GM21423 (cell line): ENCODE measurements at regions not wholly inside any gene's neighbourhood (a gene's known extent, or its start where the extent isn't known, plus 50 kb on each side); places are given as distances from the start of the nearest gene placed in this dataset.

Experiments used
- ATAC-seq: cut with Tn5 transposase; IDR thresholded peaks from one replicate; pipeline ENCODE4 v1.9.1; 2021; ENCODE audit warnings: mild to moderate bottlenecking, moderate library complexity; ENCODE audit not compliant: unreplicated experiment

DNA sequence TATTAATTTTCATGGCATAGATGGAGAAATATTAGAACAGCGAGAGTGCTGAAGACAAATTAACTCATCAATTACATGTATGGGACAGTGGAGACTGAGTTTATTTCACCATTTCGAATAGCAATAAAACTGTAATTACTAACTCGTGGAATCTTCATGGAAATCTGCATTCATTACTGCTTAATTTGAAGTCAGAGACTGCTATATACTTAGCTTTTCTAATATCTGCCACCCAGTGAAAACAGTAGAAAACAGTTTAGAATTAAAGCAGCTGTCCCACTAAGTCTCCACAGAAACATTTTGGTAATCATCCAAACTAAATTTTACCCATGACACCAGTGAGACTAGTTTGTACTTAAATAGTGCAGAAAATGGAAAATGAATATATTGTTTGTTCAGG is 56.8 kb downstream of the IZUMO3 start:
- no peak for ATAC-seq

DNA sequence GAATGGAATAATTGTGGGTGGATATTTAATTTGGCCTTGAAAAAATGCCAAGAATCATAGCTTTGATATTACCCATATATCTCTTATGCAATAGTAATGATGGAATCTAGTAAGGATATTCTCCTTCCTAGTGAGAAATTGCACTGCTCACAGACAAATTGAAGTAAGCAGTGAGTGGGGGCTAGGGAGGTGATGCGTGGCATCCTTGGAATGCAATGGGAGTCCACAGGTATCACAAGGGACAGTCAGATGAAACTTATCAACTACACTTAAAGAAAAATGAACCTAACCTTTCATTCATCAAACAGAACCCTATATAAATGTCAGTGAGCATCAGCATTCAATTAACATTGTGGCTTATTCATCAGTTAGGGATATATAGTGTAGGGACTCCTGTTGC is 57.8 kb downstream of the IZUMO3 start:
- ATAC-seq = no peak

DNA sequence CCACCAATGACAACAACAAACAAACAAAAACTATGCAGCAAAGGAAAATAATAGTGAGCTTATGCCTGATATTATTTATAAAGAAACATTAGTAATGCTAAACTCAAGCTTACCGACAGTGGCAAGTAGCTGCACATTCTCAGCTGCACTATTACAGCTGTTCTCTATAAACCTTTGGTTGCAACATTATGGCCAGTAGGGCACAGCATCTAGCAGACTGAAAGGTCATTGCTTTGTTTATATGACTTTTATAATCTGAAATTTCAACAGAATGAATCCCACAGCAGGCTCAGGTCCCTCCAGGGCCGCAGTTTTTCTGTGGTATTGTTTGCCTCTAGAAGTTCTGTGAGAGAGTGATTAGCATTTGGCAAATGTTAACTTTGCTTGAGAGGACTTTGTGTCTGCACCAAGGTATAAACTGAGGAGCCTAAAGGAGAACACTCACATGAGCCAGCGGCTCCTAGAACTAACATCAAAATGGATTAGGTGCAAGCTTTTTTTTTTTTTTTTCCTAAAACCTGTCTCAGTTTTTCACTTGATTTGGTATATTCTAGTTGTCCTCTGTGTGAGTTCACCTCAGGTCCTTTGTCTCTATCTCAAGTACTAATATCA is 58.3 kb downstream of the IZUMO3 start:
- ATAC-seq = no peak

DNA sequence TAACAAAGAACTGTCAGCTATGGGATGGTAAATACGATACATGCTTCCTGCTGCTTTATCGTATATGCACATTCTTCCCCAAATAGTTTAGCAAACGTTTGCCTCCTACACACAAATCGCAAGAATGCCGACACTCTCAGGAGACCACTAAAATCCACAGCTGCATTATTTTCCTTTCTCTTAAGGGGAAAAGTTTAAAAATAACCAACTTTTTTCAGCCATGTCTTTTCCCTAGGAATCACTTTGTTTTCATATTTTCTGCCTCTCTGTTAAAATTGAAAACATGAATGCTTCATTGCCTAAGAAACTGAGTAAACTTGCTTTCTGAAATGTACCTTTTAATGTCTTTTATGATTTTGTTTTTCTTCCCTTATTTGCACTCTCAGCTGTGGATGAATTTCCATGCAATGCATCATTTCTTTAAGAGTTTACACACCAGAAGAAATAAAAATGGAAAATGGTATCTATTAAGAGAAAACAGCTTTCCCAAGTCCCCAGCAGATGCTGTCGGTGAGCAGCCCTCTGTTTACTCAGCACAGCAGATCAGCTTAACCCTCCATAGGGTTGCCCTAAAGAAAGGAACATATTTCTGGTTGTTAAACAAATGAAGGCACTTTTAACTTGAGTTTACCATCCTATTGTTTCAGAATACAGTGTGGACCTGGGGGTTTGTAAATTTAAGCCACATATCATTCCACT is 66.2 kb downstream of the IZUMO3 start:
- ATAC-seq = no peak

DNA sequence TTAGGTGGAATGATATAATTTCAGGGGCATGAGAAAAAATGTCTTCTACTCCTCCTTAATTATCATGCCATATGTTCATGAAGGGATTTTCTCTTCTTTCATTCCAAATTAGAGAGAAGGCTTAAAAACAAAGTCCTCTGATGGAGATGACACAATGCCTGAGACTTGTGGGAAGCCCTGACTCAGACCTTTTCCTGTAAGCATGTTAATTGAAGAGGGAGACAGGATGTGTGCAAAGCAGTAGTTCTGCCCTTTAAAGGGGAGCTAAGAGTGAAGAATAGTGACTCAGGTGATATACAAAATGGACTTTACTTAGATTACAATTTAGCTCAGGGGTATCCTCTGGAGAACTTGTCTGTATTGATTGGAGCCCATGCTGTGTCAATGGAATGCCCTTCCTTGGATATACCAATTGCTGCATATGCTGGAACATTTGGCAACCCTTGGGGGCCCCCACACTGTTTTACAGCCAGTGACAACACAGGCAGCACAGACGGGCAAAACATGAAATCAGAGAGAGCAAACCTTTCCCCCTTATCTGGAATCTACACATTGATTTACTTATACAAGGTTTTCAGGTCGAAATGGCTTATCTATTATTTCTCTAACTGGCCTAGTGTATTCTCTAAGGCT is 81.3 kb downstream of the IZUMO3 start:
- no peak for ATAC-seq

DNA sequence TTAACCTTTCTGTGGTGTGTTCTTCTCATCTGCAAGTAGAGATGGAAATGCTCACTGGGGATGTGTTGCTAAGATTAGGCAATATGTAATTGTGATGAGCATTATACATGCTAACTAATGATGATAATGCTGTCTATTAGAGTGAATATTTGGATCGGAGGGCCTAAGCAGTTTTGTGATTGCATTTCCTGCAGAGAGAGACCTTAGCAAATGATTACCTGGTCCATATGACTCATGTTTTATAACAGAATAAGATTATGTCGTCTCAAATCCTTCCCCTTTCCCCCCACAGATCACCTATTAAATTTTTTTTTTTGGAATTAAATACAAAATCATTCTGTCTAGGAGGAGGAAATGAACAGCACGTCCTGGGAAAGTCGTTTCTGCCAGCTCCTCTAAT is 82.7 kb downstream of the IZUMO3 start:
- no peak for ATAC-seq

DNA sequence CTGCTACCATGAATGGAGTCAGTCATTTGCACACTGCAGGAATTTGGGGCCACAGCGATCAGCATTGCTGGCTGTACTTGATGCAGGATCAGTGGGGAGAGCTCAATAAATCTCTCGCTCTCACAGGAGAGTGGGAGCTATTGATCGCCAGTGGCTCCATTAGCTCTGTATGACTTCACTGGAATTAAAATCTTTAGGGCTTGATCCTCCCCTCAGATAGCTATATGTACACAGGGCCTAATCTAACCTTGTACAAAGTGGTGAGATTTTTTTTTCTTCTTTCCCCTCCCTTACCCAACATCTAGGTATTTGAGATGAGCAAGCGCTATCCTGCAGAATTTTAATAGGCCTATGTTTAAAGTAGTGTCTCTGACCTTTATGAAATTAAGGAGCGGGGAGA is 84.9 kb downstream of the IZUMO3 start:
- ATAC-seq = no peak

DNA sequence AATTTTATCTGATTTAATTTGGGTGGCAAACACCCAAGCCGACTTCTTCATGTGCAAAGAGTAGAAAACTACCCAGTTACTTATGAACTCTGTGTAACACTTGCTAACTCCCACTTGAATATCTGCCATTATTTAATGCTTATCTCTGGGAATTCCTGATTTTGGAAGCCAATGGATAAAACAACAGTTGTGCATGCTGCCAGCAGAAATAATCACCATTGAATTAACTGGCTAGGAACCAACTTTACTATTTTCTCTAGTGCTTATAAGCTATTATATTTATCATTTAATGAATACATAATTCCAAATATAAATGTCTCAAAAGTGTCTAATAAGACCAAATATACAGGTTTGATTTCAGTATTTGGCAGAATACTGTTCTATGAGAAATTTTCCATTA is 85.7 kb downstream of the IZUMO3 start:
- ATAC-seq = no peak

DNA sequence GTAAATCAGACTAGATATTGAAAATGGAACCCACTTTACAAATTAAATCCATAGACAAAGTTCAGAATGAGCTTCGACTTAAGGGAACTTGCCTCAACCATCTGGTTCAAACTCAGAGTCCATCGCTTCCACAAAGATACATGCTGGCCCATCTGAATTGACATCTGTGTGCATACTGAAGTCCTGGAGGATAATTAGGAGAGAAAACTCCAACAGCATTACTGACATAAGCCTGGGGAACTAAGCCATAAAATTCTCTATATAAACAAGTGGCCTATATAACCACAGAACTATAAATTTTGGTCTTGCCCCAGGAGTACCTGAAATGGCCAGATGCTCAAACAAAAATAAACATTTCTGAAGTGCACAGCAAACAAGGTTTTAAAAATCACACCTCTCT is 94.4 kb downstream of the IZUMO3 start:
- ATAC-seq = no peak

DNA sequence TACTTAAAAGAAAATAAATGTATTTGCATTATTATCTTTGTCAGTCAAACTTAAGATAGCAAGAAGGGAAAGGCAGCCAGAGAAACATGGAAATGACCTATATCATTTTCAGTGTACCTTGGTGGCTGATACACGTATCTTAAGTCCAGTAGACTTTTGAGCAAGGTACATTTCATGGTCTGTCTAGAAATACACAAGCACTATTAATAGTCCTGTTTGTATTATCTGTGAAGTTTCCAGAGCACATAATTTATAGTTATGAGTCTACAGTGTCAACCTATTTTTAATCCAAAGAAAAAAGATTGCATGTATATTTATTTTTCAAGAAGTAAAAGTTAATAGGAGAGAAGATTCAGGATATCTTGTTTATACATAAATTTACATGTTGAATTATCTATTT is 95.7 kb downstream of the IZUMO3 start:
- ATAC-seq = no peak

DNA sequence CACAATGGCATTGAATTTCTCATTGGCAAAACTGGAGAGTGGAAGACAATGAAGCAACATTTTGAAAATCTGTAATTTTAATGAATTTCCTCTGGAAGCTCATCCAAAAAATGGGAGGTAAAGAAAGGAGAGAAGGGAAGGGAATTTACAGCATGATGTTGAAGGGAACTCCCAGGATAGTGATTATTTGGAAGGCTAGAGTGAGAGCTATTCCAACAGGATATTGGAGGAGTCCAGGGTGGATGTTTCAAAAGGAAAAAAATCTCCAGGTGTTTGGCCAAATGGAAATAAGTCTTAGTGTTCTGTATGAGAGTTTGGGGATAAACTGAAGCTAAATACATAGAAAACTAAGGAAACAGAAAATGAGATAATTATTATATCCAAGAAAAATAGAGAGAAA is 106.2 kb downstream of the IZUMO3 start:
- ATAC-seq = no peak

DNA sequence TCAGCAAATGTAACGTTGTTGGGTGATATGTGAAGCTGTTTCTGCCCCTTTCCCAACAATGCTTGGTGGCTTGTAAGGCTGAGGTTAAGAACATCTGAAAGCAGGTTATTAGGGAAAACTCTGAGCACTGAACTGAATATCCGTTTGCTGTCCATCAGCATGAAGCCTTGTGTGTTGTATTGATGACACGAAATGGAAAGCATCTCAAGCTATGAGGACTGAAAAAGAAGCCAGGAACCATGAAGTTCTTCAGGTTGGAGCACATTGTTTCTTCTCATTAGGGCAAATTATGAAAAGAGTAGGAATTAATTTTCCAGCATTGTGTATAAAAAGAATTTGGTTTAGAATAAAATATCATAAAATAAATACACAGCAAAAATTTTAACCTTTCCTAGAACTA is 106.8 kb downstream of the IZUMO3 start:
- ATAC-seq = no peak

DNA sequence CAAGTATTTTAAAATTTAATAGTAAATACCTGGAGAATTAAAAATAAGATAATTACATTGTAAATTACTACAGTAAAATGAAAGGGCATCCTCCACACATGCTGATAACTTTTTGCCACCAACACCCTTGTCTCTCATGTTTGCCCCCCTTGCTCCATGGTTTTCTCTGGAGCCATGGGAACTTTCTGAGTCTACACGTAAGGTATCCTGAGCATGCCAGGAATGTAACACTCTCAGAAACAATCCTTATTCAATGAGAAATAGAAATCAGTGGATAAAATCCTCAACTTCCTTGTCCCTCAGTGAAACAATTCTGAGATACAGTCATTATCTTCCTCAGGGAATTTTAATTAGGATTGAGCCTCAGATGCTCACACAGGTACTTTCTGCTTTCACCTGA is 108.9 kb downstream of the IZUMO3 start:
- ATAC-seq = no peak

DNA sequence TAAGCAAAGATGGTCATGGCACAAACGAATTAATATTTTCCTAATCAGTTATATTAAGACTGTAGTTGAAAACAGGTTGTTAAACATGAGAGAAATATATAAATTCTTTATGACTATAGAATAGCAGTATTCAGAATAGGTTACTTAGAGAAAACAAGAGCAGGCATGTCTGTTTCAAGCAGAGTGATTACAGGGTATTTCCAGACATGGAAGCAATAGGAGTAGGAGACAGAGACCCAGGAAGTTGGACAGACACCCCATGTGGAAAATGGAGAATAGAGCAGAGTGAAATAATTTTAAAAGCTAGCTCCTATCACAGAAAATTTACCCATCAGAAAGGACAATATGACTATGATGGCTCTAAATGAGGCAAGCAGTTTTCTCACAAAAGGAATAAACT is 111.5 kb downstream of the IZUMO3 start:
- ATAC-seq = no peak

DNA sequence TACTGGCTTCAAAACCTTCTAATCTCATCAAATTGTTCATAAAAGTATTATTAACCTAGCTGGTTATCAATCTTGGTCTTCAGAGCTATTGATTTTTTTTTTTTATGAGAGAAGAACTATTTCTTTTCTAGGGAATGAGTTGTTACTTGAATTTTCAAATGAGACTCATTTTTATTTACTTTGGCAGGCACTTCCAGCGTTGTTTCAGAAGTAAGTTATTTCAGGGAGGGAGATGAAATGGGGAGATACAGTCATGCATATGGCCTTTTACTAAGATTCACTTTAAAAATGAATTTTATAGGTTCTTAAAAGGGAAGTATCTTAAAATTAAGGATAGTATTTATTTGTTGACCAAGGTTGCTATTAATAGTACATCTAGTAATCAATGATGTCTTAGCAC is 129.6 kb downstream of the IZUMO3 start:
- no peak for ATAC-seq

DNA sequence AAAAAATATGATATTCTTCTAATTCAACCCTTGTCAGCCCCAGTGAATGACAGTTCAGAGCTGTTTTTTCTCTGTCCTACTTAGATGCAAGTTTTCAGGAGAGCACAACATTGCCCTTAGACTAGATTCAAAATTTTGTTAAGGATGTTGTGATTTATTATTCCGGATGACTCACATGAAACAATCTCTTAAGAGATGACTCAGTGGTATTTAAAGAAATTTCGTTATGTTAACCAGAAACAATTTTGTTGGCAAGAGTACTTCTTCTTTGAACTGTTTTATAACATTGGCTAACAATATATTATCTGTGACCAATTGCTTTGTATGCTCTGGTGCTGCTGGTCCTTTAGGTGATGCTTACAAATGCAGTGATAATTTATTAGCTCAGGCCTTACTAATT is 132.0 kb downstream of the IZUMO3 start:
- no peak for ATAC-seq

DNA sequence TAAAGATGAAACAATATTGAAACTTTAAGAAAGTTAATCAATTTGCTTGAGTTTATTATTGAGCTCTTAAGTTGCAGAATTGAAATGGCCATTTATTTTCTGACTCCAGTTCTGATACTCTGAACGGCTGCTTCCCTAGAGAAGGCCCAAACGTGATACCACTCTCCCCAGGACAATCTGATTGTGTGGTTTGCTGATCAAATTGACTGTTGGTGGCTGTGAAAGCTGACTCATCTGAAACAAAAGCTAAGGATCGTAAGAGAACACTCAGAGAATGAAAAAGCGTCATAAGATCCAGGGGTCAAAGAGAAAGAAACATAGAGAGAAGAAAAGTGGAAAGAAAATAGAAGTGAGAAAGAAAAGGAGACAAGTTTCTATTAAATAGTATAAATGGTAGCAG is 147.2 kb downstream of the IZUMO3 start:
- ATAC-seq = no peak

DNA sequence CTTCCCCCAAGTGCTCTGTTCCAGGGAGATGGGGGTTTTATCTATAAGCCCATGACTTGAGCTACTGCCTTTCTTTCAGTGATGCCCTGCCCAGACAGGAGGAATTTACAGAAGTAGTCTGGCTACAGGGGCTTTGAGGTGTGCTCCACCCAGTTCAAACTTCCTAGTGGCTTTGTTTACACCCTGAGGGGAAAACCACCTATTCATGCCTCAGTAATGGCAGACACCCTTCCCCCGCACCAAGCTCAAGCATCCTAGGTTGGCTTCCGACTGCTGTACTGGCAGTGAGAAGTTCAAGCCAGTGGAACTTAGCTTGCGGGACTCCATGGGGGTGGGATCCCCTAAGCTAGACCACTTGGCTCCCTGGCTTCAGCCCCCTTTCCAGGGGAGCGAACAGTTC is 154.6 kb downstream of the IZUMO3 start:
- no peak for ATAC-seq

DNA sequence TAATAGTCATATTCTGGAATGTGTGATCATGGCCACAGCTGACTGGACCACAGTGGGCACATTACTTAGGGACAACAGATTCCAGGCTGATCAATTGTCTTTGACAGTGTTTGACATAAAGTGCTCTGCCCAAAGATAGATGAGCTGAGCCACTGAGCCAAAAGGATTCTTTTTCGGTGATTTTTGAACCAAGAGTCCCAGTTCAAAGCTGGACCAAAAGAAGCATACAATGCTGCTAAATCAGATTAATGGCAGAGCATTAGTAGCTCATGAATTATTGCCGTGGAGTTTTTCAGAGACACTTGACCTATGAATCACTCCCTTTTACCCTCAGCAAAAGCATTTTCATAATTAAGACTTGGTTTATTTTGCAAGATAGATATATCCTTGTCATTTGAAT is 160.6 kb downstream of the IZUMO3 start:
- no peak for ATAC-seq

DNA sequence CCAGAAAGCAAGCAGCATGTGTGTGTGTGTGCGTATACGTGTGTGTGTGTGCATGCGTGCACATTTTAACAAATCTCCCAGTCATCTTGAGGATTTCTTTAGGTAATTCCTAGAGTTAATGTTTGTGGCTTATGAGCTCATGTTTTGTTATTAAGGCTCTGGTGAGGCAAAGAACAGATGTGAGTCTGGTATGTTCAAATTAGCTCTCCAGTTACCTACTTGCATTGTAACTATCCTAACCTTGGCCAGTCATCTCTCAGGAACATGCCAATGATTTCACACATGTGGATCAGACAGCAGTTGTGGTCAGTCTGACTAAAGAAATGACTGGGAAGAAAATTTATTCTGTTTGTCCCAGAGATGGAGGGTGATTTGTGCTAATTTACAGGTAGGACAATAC is 163.1 kb downstream of the IZUMO3 start:
- ATAC-seq = no peak

DNA sequence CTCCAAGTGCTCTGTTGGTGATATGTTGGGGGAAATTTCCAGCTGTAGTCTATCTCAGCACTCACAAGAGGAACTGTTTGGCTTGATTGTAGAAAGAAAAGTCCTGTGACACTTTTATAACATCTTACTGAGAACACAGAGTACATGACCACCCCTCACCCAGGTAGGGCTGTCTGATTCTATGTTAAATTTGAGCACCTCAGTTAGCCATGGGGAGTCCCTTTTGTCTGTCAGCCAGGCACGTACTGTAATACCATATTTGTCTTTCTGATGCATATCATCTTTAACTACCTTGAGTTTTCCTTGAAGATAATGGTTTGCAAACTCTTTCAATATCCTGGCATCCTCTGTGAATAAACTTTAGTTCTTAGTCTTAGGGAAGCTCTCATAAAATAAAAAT is 164.5 kb downstream of the IZUMO3 start:
- ATAC-seq = no peak

DNA sequence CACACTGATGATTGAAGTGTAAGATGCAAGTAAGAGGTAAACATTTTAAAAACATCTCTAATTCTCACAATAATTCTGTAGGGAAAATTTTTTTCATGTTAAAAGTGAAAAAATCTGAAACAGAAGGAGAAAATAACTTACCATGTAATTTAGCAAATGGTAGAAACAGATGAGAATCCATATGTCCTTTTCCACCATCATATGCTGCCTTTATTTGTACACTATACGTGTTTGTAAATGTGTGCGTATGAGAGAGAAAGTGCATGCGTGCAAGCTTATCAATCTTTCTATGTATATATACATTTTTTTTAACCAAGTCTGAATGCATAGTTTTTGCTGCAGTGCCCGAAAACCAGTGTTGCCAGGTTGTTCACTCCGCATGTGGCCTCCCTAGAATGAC is 186.7 kb downstream of the IZUMO3 start:
- no peak for ATAC-seq

DNA sequence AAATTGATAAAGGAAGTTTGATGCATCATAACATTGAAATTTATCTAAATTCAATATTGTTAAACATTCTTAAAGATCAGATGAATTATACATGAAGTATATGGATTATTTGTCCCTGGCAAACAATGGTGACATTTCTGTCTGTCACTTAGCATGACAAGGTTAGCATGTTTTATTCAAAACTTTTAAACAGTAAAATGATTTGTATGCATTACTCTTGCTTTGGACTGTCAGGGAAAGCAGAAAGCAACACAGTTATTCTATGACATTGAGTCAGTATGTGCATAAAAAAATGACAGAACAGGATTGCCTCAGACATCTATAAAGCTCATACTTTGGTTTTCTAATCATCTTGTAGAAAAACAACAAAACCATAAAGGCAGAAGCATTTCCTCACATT is 193.7 kb downstream of the IZUMO3 start:
- no peak for ATAC-seq
